ENCODE measurements at regions not wholly inside any gene's neighbourhood (a gene's known extent, or its start where the extent isn't known, plus 50 kb on each side); places are given as distances from the start of the nearest gene placed in this dataset.

GRCh38 chr1:65059930-65060538, 88.0 kb upstream of the AK4 start:
- POLR2A ChIA-PET, result no interaction called here
- no peak overlapping the region for H3K27ac ChIP-seq (ENCODE audit: low read depth, low read length)
- CTCF ChIA-PET, result interaction anchor here (0.7 to 3.5 kb wide), 7 partner anchors 11 to 854 kb away, joined by 3 to 17 read pairs (median 3); no protein-coding TSS in a partner anchor
- peak; percentile 61 for TF ChIP-seq CTCF (IDR thresholded peaks at IDR 0.05; ENCODE audit: low read depth, low read length)
- peaks cover 5% of the 10 kb centered on the region for H3K27me3 ChIP-seq (ENCODE audit: control insufficient read depth, insufficient read depth, low read length)
- H3K4me3 ChIP-seq (ENCODE audit: low read depth, low read length), result no peak overlapping the region
- DNase-seq (ENCODE audit: low read depth, low spot score), result no peak
- H3K9me3 ChIP-seq (ENCODE audit: control insufficient read depth, insufficient read depth, low read length), result no peaks in the 10 kb centered on the region

GRCh38 chr1:65062339-65062738, 85.7 kb upstream of the AK4 start:
- ChIA-PET CTCF (interaction anchor here (1.1 to 2.1 kb wide), 3 partner anchors 13 to 147 kb away, joined by 3 to 12 read pairs (median 9); no protein-coding TSS in a partner anchor), POLR2A (interaction anchor here (0.5 kb wide), 1 partner anchor 618 kb away, joined by 3 read pairs; no protein-coding TSS in a partner anchor)
- peaks cover 12% of the 10 kb centered on the region for H3K27me3 ChIP-seq (ENCODE audit: control insufficient read depth, insufficient read depth, low read length)

GRCh38 chr1:65063025-65063424, 85.0 kb upstream of the AK4 start:
- H3K4me3 ChIP-seq (ENCODE audit: low read depth, low read length), result no peak overlapping the region
- H3K9me3 ChIP-seq (ENCODE audit: control insufficient read depth, insufficient read depth, low read length), result no peaks in the 10 kb centered on the region
- no peak for DNase-seq (ENCODE audit: low read depth, low spot score)
- no peak for TF ChIP-seq CTCF (IDR thresholded peaks at IDR 0.05; ENCODE audit: low read depth, low read length)
- H3K27me3 ChIP-seq (ENCODE audit: control insufficient read depth, insufficient read depth, low read length), result peaks cover 12% of the 10 kb centered on the region
- H3K27ac ChIP-seq (ENCODE audit: low read depth, low read length), result no peak overlapping the region
- ChIA-PET CTCF (interaction anchor here (0.6 to 2.1 kb wide), 4 partner anchors 12 to 916 kb away, joined by 3 to 12 read pairs (median 6); no protein-coding TSS in a partner anchor), POLR2A (no interaction called here)

More at GRCh38 chr1:65062339-65062738, 85.7 kb upstream of the AK4 start:
- Histone ChIP-seq H3K4me3 (ENCODE audit: low read depth, low read length) (no peak overlapping the region), H3K9me3 (ENCODE audit: control insufficient read depth, insufficient read depth, low read length) (no peaks in the 10 kb centered on the region), H3K27ac (ENCODE audit: low read depth, low read length) (no peak overlapping the region)
- no peak for TF ChIP-seq CTCF (IDR thresholded peaks at IDR 0.05; ENCODE audit: low read depth, low read length)
- DNase-seq (ENCODE audit: low read depth, low spot score), result no peak

DNA sequence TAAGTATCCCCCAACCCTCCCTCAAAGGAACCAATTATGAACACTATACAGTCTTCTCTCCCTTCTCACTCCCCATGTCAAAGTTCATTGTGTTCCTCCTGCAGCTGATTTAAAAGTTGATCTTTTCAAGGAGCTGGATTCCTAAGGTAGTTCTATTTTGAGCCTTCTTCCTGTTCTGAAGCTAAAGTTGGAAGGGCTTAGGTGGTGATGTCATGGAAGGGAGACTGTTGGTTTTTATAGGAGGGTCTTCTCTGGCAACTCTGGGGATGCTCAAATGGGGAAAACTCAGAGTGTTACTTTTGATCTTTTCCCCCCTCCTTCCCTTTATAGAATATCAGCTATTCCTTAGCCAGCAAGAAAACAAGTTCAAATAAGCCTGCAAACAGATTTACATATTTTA, 83.0 kb upstream of the AK4 start:
- DNase-seq (ENCODE audit: low read depth, low spot score), result no peak
- H3K27ac ChIP-seq (ENCODE audit: low read depth, low read length), result no peak overlapping the region
- no peaks in the 10 kb centered on the region for H3K9me3 ChIP-seq (ENCODE audit: control insufficient read depth, insufficient read depth, low read length)
- H3K27me3 ChIP-seq (ENCODE audit: control insufficient read depth, insufficient read depth, low read length), result peaks cover 15% of the 10 kb centered on the region
- no peak overlapping the region for H3K4me3 ChIP-seq (ENCODE audit: low read depth, low read length)
- CTCF ChIA-PET, result interaction anchor here (0.6 to 2.6 kb wide), 4 partner anchors 10 to 1371 kb away, joined by 3 to 24 read pairs (median 4); no protein-coding TSS in a partner anchor
- POLR2A ChIA-PET, result no interaction called here
- TF ChIP-seq CTCF (IDR thresholded peaks at IDR 0.05; ENCODE audit: low read depth, low read length), result no peak
